ENCODE measurements at regions not wholly inside any gene's neighbourhood (a gene's known extent, or its start where the extent isn't known, plus 50 kb on each side); places are given as distances from the start of the nearest gene placed in this dataset.

DNA sequence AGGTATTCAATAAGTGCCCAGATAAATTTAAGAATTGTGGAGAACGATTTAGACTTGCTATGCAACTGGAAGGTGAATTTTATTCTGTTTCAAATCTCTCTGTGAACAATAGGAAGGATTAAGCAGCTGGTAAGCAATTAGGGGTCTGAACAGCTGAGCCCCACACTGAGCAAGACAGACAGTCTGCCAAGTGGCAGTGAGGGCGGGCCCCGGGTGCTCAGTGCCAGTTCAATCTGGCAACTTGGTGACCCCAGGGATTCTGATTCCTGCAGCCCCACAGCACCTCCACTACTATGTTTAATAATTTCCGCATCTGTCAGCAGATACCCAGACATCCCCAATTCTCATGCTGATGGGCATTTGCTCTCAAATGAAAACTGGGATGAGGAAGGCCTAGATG lies 317.3 kb downstream of the PPP1R2C start:
- Histone ChIP-seq H3K4me3 (ENCODE audit: insufficient read depth, low read length) (no peak overlapping the region), H3K4me2 (ENCODE audit: insufficient read depth, low read length) (no peak overlapping the region), H4K20me1 (ENCODE audit: insufficient read depth, low read length) (no peaks in the 10 kb centered on the region), H3K27me3 (ENCODE audit: insufficient read depth, low read length) (no peaks in the 10 kb centered on the region), H3K36me3 (ENCODE audit: insufficient read depth, low read length) (no peaks in the 10 kb centered on the region), H3K9me3 (ENCODE audit: low read depth, low read length) (no peaks in the 10 kb centered on the region), H3K79me2 (ENCODE audit: insufficient read depth, low read length) (no peaks in the 10 kb centered on the region), H3K27ac (ENCODE audit: low read depth, low read length) (no peak overlapping the region), H2AFZ (ENCODE audit: low read length) (no peak overlapping the region), H3K4me1 (ENCODE audit: insufficient read depth, low read length) (no peaks in the 10 kb centered on the region)
- no peak for DNase-seq (ENCODE audit: insufficient read length, low spot score, missing footprints)
- TF ChIP-seq, protein P1, sequence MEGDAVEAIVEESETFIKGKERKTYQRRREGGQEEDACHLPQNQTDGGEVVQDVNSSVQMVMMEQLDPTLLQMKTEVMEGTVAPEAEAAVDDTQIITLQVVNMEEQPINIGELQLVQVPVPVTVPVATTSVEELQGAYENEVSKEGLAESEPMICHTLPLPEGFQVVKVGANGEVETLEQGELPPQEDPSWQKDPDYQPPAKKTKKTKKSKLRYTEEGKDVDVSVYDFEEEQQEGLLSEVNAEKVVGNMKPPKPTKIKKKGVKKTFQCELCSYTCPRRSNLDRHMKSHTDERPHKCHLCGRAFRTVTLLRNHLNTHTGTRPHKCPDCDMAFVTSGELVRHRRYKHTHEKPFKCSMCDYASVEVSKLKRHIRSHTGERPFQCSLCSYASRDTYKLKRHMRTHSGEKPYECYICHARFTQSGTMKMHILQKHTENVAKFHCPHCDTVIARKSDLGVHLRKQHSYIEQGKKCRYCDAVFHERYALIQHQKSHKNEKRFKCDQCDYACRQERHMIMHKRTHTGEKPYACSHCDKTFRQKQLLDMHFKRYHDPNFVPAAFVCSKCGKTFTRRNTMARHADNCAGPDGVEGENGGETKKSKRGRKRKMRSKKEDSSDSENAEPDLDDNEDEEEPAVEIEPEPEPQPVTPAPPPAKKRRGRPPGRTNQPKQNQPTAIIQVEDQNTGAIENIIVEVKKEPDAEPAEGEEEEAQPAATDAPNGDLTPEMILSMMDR (IDR thresholded peaks at IDR 0.05; ENCODE audit: extremely low read depth, low read depth, low read length): no peak

DNA sequence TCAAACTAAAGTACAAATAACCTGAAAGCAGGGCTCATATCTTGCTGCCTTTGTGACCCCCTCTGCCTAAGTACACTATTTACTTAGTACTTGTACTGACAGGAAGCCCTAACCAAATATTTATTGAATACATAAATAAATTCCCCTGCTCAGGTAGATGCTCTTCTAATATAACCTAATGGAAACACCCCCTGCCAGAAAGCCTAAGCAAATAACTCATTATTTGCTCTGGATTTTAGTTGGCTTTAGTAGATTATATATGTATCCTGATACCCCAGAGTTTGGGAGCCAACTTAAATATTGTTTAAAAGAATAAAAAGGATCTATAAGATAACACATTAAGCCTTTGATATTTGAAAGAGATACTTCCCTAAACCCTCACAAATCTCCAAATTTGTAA lies 318.2 kb downstream of the PPP1R2C start:
- Histone ChIP-seq H3K9me3 (ENCODE audit: low read depth, low read length) (no peaks in the 10 kb centered on the region), H3K27me3 (ENCODE audit: insufficient read depth, low read length) (no peaks in the 10 kb centered on the region), H3K4me2 (ENCODE audit: insufficient read depth, low read length) (no peak overlapping the region), H3K4me3 (ENCODE audit: insufficient read depth, low read length) (no peak overlapping the region), H3K27ac (ENCODE audit: low read depth, low read length) (no peak overlapping the region), H3K36me3 (ENCODE audit: insufficient read depth, low read length) (no peaks in the 10 kb centered on the region), H3K79me2 (ENCODE audit: insufficient read depth, low read length) (no peaks in the 10 kb centered on the region), H4K20me1 (ENCODE audit: insufficient read depth, low read length) (no peaks in the 10 kb centered on the region), H2AFZ (ENCODE audit: low read length) (no peak overlapping the region), H3K4me1 (ENCODE audit: insufficient read depth, low read length) (no peaks in the 10 kb centered on the region)
- no peak for DNase-seq (ENCODE audit: insufficient read length, low spot score, missing footprints)
- TF ChIP-seq, protein P1 (IDR thresholded peaks at IDR 0.05; ENCODE audit: extremely low read depth, low read depth, low read length): no peak

GRCh38 chrX:42456176-42456700 lies 321.7 kb downstream of the PPP1R2C start:
- Histone ChIP-seq H3K27me3 (ENCODE audit: insufficient read depth, low read length) (peaks cover 2% of the 10 kb centered on the region), H3K36me3 (ENCODE audit: insufficient read depth, low read length) (no peaks in the 10 kb centered on the region), H2AFZ (ENCODE audit: low read length) (no peak overlapping the region), H3K4me2 (ENCODE audit: insufficient read depth, low read length) (no peak overlapping the region), H4K20me1 (ENCODE audit: insufficient read depth, low read length) (no peaks in the 10 kb centered on the region), H3K79me2 (ENCODE audit: insufficient read depth, low read length) (no peaks in the 10 kb centered on the region), H3K27ac (ENCODE audit: low read depth, low read length) (no peak overlapping the region), H3K4me3 (ENCODE audit: insufficient read depth, low read length) (no peak overlapping the region), H3K9me3 (ENCODE audit: low read depth, low read length) (no peaks in the 10 kb centered on the region), H3K4me1 (ENCODE audit: insufficient read depth, low read length) (no peaks in the 10 kb centered on the region)
- DNase-seq (ENCODE audit: insufficient read length, low spot score, missing footprints): no peak
- TF ChIP-seq, protein P1 (IDR thresholded peaks at IDR 0.05; ENCODE audit: extremely low read depth, low read depth, low read length): no peak

DNA sequence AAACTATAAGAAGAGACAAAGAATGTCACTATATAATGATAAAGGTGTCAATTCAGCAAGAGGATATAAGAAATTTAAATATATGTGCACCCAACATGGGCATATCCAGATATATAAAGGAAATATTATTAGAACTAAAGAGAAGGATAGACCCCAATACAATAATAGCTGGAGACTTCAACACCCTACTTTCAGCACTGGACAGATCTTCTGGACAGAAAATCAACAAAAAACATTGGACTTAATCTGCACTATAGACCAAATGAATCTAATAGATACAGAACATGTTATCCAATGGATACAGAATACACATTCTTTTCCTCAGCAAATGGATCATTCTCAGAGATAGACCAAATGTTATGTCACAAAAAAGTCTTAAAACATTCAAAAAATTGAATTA lies 327.7 kb downstream of the PPP1R2C start:
- no peak for DNase-seq (ENCODE audit: insufficient read length, low spot score, missing footprints)
- no peaks in the 10 kb centered on the region for H3K36me3 ChIP-seq (ENCODE audit: insufficient read depth, low read length)
- TF ChIP-seq, protein P1 (IDR thresholded peaks at IDR 0.05; ENCODE audit: extremely low read depth, low read depth, low read length): no peak

More for the DNA sequence above, 327.7 kb downstream of the PPP1R2C start:
- peaks cover 2% of the 10 kb centered on the region for H3K27me3 ChIP-seq (ENCODE audit: insufficient read depth, low read length)
- H3K4me1 ChIP-seq (ENCODE audit: insufficient read depth, low read length): no peaks in the 10 kb centered on the region
- H3K9me3 ChIP-seq (ENCODE audit: low read depth, low read length): no peaks in the 10 kb centered on the region
- no peaks in the 10 kb centered on the region for H3K79me2 ChIP-seq (ENCODE audit: insufficient read depth, low read length)
- H3K4me2 ChIP-seq (ENCODE audit: insufficient read depth, low read length): no peak overlapping the region
- H3K4me3 ChIP-seq (ENCODE audit: insufficient read depth, low read length): no peak overlapping the region
- no peak overlapping the region for H2AFZ ChIP-seq (ENCODE audit: low read length)
- no peak overlapping the region for H3K27ac ChIP-seq (ENCODE audit: low read depth, low read length)
- no peaks in the 10 kb centered on the region for H4K20me1 ChIP-seq (ENCODE audit: insufficient read depth, low read length)

Data from osteoblast (primary cell).